ENCODE measurements at regions not wholly inside any gene's neighbourhood (a gene's known extent, or its start where the extent isn't known, plus 50 kb on each side); places are given as distances from the start of the nearest gene placed in this dataset.

- H3K9me3 ChIP-seq (ENCODE audit: control insufficient read depth, insufficient read depth, low read length) = no peaks in the 10 kb centered on the region
- no peak overlapping the region for H4K5ac ChIP-seq (ENCODE audit: low read depth, low read length)
- DNase-seq = no peak
- H2BK120ac ChIP-seq (ENCODE audit: low read depth, low read length) = no peak overlapping the region
- no CpG with 5 or more reads among the region's 2 CpGs for WGBS, 2 experiments (ENCODE audit: extremely low coverage in 2 of 2, insufficient read length in 1 of 2)
- POLR2A ChIA-PET (ENCODE audit: unreplicated experiment) = interaction anchor here (0.6 kb wide), 1 partner anchor 244 kb away, joined by 4 read pairs; no protein-coding TSS in a partner anchor
- no peak overlapping the region for H2BK15ac ChIP-seq (ENCODE audit: low read depth, low read length)
- H3K27me3 ChIP-seq (ENCODE audit: control insufficient read depth, insufficient read depth, low read length) = no peaks in the 10 kb centered on the region
- H2AK5ac ChIP-seq (ENCODE audit: low read depth, low read length) = no peak overlapping the region
- TF ChIP-seq USF2 (IDR thresholded peaks at IDR 0.05; ENCODE audit: low read depth, low read length) (no peak), MAFK (IDR thresholded peaks at IDR 0.05; ENCODE audit: low read depth, low read length) (no peak), FOS (IDR thresholded peaks at IDR 0.05; ENCODE audit: low read depth, low read length) (no peak), SMC3 (IDR thresholded peaks at IDR 0.05; ENCODE audit: low read depth, low read length) (no peak), MAZ (IDR thresholded peaks at IDR 0.05; ENCODE audit: borderline replicate concordance, low read depth, low read length) (no peak), BHLHE40 (IDR thresholded peaks at IDR 0.05; ENCODE audit: low read depth, low read length) (no peak), CEBPB (IDR thresholded peaks at IDR 0.05; ENCODE audit: low read depth, low read length) (no peak), POLR2A (IDR thresholded peaks at IDR 0.05; ENCODE audit: low read depth, low read length) (no peak), RCOR1 (IDR thresholded peaks at IDR 0.05; ENCODE audit: insufficient replicate concordance, low read length) (no peak), CTCF (conservative IDR thresholded peaks at IDR 0.05; ENCODE audit: low read depth, low read length) (no peak), NFE2L2 (IDR thresholded peaks at IDR 0.05; ENCODE audit: low read depth, low read length) (no peak)
- H3K56ac ChIP-seq (ENCODE audit: extremely low read depth, insufficient read depth, low read length) = no peak overlapping the region
- no peaks in the 10 kb centered on the region for H4K20me1 ChIP-seq (ENCODE audit: insufficient read depth, low read length)
- no peak overlapping the region for H2AK9ac ChIP-seq (replicated peaks; ENCODE audit: low read depth, low read length, poor library complexity)
- no peaks in the 10 kb centered on the region for H3K79me1 ChIP-seq (ENCODE audit: low read depth in 1 of 2, low read length in 2 of 2)
- no peaks in the 10 kb centered on the region for H3K4me1 ChIP-seq (ENCODE audit: control insufficient read depth, insufficient read depth, low read length)
- H4K8ac ChIP-seq (ENCODE audit: low read depth in 2 of 2, low read length in 2 of 2) = no peak overlapping the region
- no peak overlapping the region for H3K4ac ChIP-seq (ENCODE audit: low read depth, low read length)
- no peaks in the 10 kb centered on the region for H3K36me3 ChIP-seq (ENCODE audit: control insufficient read depth, insufficient read depth, low read length)
- H3K23ac ChIP-seq (ENCODE audit: low read depth, low read length) = no peak overlapping the region
- CTCF ChIA-PET = interaction anchor here (0.6 kb wide), 1 partner anchor 446 kb away, joined by 3 read pairs; no protein-coding TSS in a partner anchor
- H3K9ac ChIP-seq (ENCODE audit: low read depth, low read length) = no peak overlapping the region
- H3K27ac ChIP-seq (ENCODE audit: insufficient read depth, low read length) = no peak overlapping the region
- H3K9me1 ChIP-seq (ENCODE audit: insufficient read depth, low read length) = no peaks in the 10 kb centered on the region
- in situ Hi-C loops (cut with MboI; ENCODE audit: low sequenced_read_pairs) = no loop called here
- H4K91ac ChIP-seq (ENCODE audit: insufficient read depth, low read depth, low read length) = no peak overlapping the region
- no peak for ATAC-seq (ENCODE audit: low read depth)
- H3K14ac ChIP-seq (replicated peaks; ENCODE audit: low read depth, low read length) = no peak overlapping the region
- dilution Hi-C loops (cut with HindIII; ENCODE audit: low sequenced_read_pairs, unreplicated experiment) = no loop called here
- no peak overlapping the region for H2AFZ ChIP-seq (replicated peaks; ENCODE audit: low read length, poor library complexity)
- H2BK20ac ChIP-seq (ENCODE audit: low read depth, low read length) = no peak overlapping the region
- H3K4me2 ChIP-seq (ENCODE audit: low read depth, low read length) = no peak overlapping the region
- H3K4me3 ChIP-seq (ENCODE audit: insufficient read depth, low read depth, low read length) = no peak overlapping the region
- H2BK5ac ChIP-seq (ENCODE audit: low read depth, low read length, poor library complexity, severe bottlenecking) = no peak overlapping the region
- no peak overlapping the region for H3K18ac ChIP-seq (ENCODE audit: low read depth, low read length)
- BruUV-seq (replicated peaks) = no TSS peak
- intact Hi-C loops (cut with micrococcal nuclease) = loop anchor here (5.0 kb wide), 1 partner anchor 230 kb away; no protein-coding TSS in a partner anchor
These were observed 245.1 kb upstream of the SLC7A11 start for GRCh38 chr4:138487230-138487629.
